HG03354 (cell line): ENCODE measurements at regions not wholly inside any gene's neighbourhood (a gene's known extent, or its start where the extent isn't known, plus 50 kb on each side); places are given as distances from the start of the nearest gene placed in this dataset.

Source experiments
- ATAC-seq: cut with Tn5 transposase; IDR thresholded peaks from one replicate; pipeline ENCODE4 v1.9.1; 2021; ENCODE audit warnings: mild to moderate bottlenecking; ENCODE audit not compliant: unreplicated experiment, poor library complexity, severe bottlenecking

GRCh38 chr13:74645586-74645985 is 511.4 kb upstream of the KLF12 start:
- no peak for ATAC-seq

GRCh38 chr13:74644229-74644628 is 510.0 kb upstream of the KLF12 start:
- ATAC-seq: no peak

GRCh38 chr13:74641586-74641985 is 507.4 kb upstream of the KLF12 start:
- no peak for ATAC-seq

GRCh38 chr13:74633734-74634133 is 499.5 kb upstream of the KLF12 start:
- ATAC-seq: no peak

GRCh38 chr13:74629985-74630384 is 495.8 kb upstream of the KLF12 start:
- no peak for ATAC-seq

- ATAC-seq: no peak
Measured at GRCh38 chr13:74625541-74625940, 491.3 kb upstream of the KLF12 start.

- ATAC-seq: no peak
Measured at GRCh38 chr13:74623761-74624160, 489.6 kb upstream of the KLF12 start.

- ATAC-seq: no peak
Measured at GRCh38 chr13:74622284-74622683, 488.1 kb upstream of the KLF12 start.

GRCh38 chr13:74620711-74621110 is 486.5 kb upstream of the KLF12 start:
- no peak for ATAC-seq

- ATAC-seq: no peak
Measured at GRCh38 chr13:74620308-74620707, 486.1 kb upstream of the KLF12 start.

- ATAC-seq: no peak
Measured at GRCh38 chr13:74597526-74597925, 463.3 kb upstream of the KLF12 start.

- no peak for ATAC-seq
Measured at GRCh38 chr13:74596691-74597090, 462.5 kb upstream of the KLF12 start.

GRCh38 chr13:74593688-74594087 is 459.5 kb upstream of the KLF12 start:
- no peak for ATAC-seq

GRCh38 chr13:74586847-74587246 is 452.6 kb upstream of the KLF12 start:
- ATAC-seq: no peak

GRCh38 chr13:74576420-74576819 is 442.2 kb upstream of the KLF12 start:
- no peak for ATAC-seq

GRCh38 chr13:74575729-74576125 is 441.5 kb upstream of the KLF12 start:
- ATAC-seq: peak; percentile 60

- no peak for ATAC-seq
Measured at GRCh38 chr13:74574964-74575728, 440.9 kb upstream of the KLF12 start.

- ATAC-seq: no peak
Measured at GRCh38 chr13:74573654-74574053, 439.4 kb upstream of the KLF12 start.

GRCh38 chr13:74571811-74572210 is 437.6 kb upstream of the KLF12 start:
- no peak for ATAC-seq

- ATAC-seq: no peak
Measured at GRCh38 chr13:74570834-74571233, 436.6 kb upstream of the KLF12 start.

GRCh38 chr13:74570046-74570445 is 435.8 kb upstream of the KLF12 start:
- no peak for ATAC-seq

- no peak for ATAC-seq
Measured at GRCh38 chr13:74569251-74569650, 435.0 kb upstream of the KLF12 start.
